ENCODE measurements at regions not wholly inside any gene's neighbourhood (a gene's known extent, or its start where the extent isn't known, plus 50 kb on each side); places are given as distances from the start of the nearest gene placed in this dataset.
"Not testable (repeated sequence)": the region's sequence is repeated elsewhere in the genome, so short reads cannot be mapped to it uniquely, and the experiment has no call there.

DNA sequence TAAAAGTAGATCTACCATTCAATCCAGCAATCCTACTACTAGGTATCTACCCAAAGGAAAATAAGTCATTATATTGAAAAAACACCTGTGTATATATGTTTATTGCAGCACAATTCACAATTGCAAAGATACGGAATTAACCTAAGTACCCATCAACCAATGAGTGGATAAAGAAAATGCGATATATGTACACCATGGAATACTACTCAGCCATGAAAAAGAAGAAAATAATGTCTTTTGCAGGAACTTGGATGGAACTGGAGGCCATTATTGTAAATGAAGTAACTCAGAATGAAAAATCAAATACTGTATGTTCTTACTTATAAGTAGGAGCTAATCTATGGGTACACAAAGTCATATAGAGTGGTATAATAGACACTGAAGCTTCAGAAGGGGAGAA is 63.4 kb upstream of the PITX1 start:
- H3K27me3 ChIP-seq (replicated peaks; ENCODE audit: insufficient read depth), result peaks cover 29% of the 10 kb centered on the region
- H4K20me1 ChIP-seq (ENCODE audit: insufficient read depth), result no peaks in the 10 kb centered on the region
- DNase-seq, result no peak
- no peaks in the 10 kb centered on the region for H3K79me2 ChIP-seq (ENCODE audit: insufficient read depth)
- no peaks in the 10 kb centered on the region for H3K36me3 ChIP-seq (ENCODE audit: low read depth)
- H3K9me2 ChIP-seq (ENCODE audit: insufficient read depth), result no peaks in the 10 kb centered on the region
- no peak overlapping the region for H2AFZ ChIP-seq
- H3K4me1 ChIP-seq (ENCODE audit: insufficient read depth), result no peaks in the 10 kb centered on the region
- in situ Hi-C loops (cut with MboI), result no loop called here
- H3K27ac ChIP-seq, result no peak overlapping the region
- H3F3A ChIP-seq (ENCODE audit: insufficient read depth), result no peaks in the 10 kb centered on the region
- 34 to 55% methylated on average over 2 of the region's 2 CpGs for WGBS, 2 experiments (ENCODE audit: low coverage in 1 of 2, low lambda C conversion rate in 2 of 2, missing lambda C conversion rate in 2 of 2)
- H3K4me3 ChIP-seq, result no peak overlapping the region
- no peaks in the 10 kb centered on the region for H3K9me3 ChIP-seq (ENCODE audit: low read depth)
- no peak overlapping the region for H3K9ac ChIP-seq
- H3K4me2 ChIP-seq (ENCODE audit: unreplicated experiment), result no peak overlapping the region
- TF ChIP-seq EZH2phosphoT487 (IDR thresholded peaks at IDR 0.05; ENCODE audit: insufficient read depth, low read depth), result no peak
- no peak for TF ChIP-seq EZH2 (IDR thresholded peaks at IDR 0.05; ENCODE audit: insufficient read depth, poor library complexity, severe bottlenecking)

DNA sequence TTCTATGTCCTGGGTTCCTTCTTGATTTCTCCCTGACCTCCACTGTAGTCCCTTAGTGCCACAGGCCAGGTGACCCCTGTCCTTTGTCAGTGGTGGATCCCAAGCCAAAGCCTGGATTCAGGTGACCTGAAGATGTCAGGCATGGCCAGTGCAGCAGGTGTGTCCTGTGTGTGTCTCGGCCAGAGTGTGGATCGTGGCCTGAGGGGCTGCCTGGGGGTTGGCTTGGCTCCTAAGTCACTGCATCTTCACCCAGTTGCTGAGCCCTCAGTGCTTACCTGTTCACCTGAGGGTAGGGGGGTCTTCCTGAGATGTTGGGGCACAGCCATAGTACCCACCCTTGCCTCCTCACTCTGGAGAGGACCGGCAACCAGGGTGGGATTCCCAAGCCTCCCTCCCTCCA is 61.8 kb upstream of the PITX1 start:
- Histone ChIP-seq H3K79me2 (ENCODE audit: insufficient read depth) (no peaks in the 10 kb centered on the region), H3K27me3 (replicated peaks; ENCODE audit: insufficient read depth) (peaks cover 24% of the 10 kb centered on the region), H3K4me1 (ENCODE audit: insufficient read depth) (no peaks in the 10 kb centered on the region), H2AFZ (no peak overlapping the region), H3K9me2 (ENCODE audit: insufficient read depth) (no peaks in the 10 kb centered on the region), H3K9me3 (ENCODE audit: low read depth) (no peaks in the 10 kb centered on the region), H3K9ac (no peak overlapping the region), H4K20me1 (ENCODE audit: insufficient read depth) (no peaks in the 10 kb centered on the region), H3F3A (ENCODE audit: insufficient read depth) (no peaks in the 10 kb centered on the region), H3K4me2 (ENCODE audit: unreplicated experiment) (no peak overlapping the region), H3K27ac (no peak overlapping the region), H3K4me3 (no peak overlapping the region), H3K36me3 (ENCODE audit: low read depth) (no peaks in the 10 kb centered on the region)
- DNase-seq, result no peak
- WGBS, 2 experiments (ENCODE audit: low coverage in 1 of 2, low lambda C conversion rate in 2 of 2, missing lambda C conversion rate in 2 of 2), result 26 to 35% methylated on average over 3 of the region's 3 CpGs
- in situ Hi-C loops (cut with MboI), result no loop called here
- TF ChIP-seq EZH2 (IDR thresholded peaks at IDR 0.05; ENCODE audit: insufficient read depth, poor library complexity, severe bottlenecking), result no peak

DNA sequence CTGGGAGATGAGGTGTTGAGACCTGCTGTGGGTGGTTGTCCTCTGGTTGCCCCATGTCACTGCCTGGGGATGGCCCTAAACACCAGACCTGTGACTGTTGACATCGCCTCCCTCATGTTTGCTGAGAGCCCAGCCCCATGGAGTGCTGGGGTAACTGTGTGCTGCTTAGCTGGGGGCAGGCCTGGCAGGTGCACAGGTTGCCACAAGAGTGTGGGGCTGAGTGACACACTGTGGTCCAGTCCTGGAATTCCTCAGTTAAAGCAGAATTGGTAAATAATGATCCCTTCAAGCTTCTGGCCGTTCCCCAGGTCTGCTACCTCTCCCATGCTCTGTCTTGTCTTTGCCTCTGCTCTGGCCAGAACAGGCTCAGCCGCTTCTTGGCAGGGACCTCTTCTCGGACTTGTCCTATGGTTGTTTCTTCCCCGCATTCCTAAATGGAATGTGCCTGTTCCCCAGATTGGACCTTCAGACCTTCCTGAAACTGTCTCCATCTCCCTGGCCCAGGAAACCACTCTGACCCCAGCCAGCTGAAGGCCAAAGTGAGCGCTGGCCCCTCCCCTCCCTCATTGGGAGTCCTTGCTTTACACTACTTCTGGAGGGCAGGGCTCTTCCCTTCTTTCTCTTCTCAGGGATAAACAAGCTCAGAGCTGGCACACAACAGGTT is 61.2 kb upstream of the PITX1 start:
- no peaks in the 10 kb centered on the region for H3K79me2 ChIP-seq (ENCODE audit: insufficient read depth)
- TF ChIP-seq EZH2 (IDR thresholded peaks at IDR 0.05; ENCODE audit: insufficient read depth, poor library complexity, severe bottlenecking) (no peak), EZH2phosphoT487 (IDR thresholded peaks at IDR 0.05; ENCODE audit: insufficient read depth, low read depth) (no peak)
- H3K9ac ChIP-seq, result no peak overlapping the region
- in situ Hi-C loops (cut with MboI), result no loop called here
- no peak overlapping the region for H3K4me2 ChIP-seq (ENCODE audit: unreplicated experiment)
- no peaks in the 10 kb centered on the region for H4K20me1 ChIP-seq (ENCODE audit: insufficient read depth)
- H2AFZ ChIP-seq, result no peak overlapping the region
- H3K27me3 ChIP-seq (replicated peaks; ENCODE audit: insufficient read depth), result peaks cover 24% of the 10 kb centered on the region
- no peak for DNase-seq
- H3K4me1 ChIP-seq (ENCODE audit: insufficient read depth), result no peaks in the 10 kb centered on the region
- no peaks in the 10 kb centered on the region for H3K9me2 ChIP-seq (ENCODE audit: insufficient read depth)
- WGBS, 2 experiments (ENCODE audit: low coverage in 1 of 2, low lambda C conversion rate in 2 of 2, missing lambda C conversion rate in 2 of 2), result 49 to 52% methylated on average over 6 of the region's 6 CpGs
- H3K4me3 ChIP-seq, result no peak overlapping the region
- no peak overlapping the region for H3K27ac ChIP-seq
- H3K36me3 ChIP-seq (ENCODE audit: low read depth), result no peaks in the 10 kb centered on the region
- no peaks in the 10 kb centered on the region for H3K9me3 ChIP-seq (ENCODE audit: low read depth)
- no peaks in the 10 kb centered on the region for H3F3A ChIP-seq (ENCODE audit: insufficient read depth)

DNA sequence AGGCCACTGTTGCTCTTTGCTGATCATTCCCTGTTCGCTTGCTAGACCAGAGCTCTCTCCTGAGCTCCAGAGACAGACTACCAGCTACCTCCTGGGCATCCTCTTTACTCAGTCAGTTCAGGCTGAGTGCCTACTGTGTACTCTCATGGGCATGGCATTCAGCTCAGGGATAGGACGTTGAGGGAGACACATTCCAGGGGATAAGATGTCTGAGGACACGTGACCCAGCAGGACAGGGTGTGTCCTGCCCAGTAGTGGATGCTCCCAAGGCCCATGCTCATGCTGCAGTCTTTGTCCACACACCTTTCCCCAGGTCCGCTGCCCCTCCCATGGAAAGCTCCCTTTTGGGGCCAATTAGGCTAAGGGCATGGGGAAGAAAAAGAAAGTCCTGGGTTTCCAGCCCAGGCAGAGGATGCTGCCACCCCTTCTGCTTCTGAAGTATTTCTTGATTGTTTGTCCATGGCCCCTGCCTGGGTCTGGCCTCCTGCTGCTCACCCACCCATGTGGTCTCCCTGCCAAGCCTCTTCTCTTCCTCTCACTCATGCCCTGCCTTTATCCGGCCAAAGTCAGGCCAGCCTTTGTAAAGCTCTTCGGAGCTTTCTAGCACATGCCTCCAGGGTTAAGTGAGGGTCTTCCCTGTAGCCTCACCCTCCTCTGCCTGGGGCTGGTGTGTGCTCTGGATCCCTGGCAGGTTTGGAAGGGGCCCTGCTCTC is 60.5 kb upstream of the PITX1 start:
- 59 to 72% methylated on average over 6 of the region's 6 CpGs for WGBS, 2 experiments (ENCODE audit: low coverage in 1 of 2, low lambda C conversion rate in 2 of 2, missing lambda C conversion rate in 2 of 2)

DNA sequence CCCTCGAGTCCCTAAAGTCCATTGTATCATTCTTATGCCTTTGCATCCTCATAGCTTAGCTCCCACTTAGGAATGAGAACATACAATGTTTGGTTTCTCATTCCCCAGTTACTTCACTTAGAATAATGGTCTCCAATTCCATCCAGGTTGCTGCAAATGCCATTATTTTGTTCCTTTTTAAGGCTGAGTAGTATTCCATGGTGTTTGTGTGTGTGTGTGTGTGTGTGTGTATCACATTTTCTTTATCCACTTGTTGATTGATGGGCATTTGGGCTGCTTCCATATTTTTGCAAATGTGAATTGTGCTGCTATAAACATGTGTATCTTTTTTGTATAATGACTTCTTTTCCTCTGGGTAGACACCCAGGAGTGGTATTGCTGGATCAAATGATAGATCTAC is 59.5 kb upstream of the PITX1 start:
- H3K9me2 ChIP-seq (ENCODE audit: insufficient read depth); H2AFZ ChIP-seq; H4K20me1 ChIP-seq (ENCODE audit: insufficient read depth); H3K36me3 ChIP-seq (ENCODE audit: low read depth); H3F3A ChIP-seq (ENCODE audit: insufficient read depth); H3K9me3 ChIP-seq (ENCODE audit: low read depth); H3K4me3 ChIP-seq; H3K4me1 ChIP-seq (ENCODE audit: insufficient read depth); in situ Hi-C loops (cut with MboI); H3K79me2 ChIP-seq (ENCODE audit: insufficient read depth); H3K27ac ChIP-seq; DNase-seq; H3K4me2 ChIP-seq (ENCODE audit: unreplicated experiment); H3K9ac ChIP-seq: not testable (repeated sequence)
- H3K27me3 ChIP-seq (replicated peaks; ENCODE audit: insufficient read depth), result peaks cover 26% of the 10 kb centered on the region
- WGBS, 2 experiments (ENCODE audit: low coverage in 1 of 2, low lambda C conversion rate in 2 of 2, missing lambda C conversion rate in 2 of 2), result 38 to 50% methylated on average over 1 of the region's 1 CpG

More for the DNA sequence above, 60.5 kb upstream of the PITX1 start:
- H3K9me2 ChIP-seq (ENCODE audit: insufficient read depth), result no peaks in the 10 kb centered on the region
- in situ Hi-C loops (cut with MboI), result no loop called here
- H3K9ac ChIP-seq, result no peak overlapping the region
- H3K36me3 ChIP-seq (ENCODE audit: low read depth), result no peaks in the 10 kb centered on the region
- TF ChIP-seq EZH2phosphoT487 (IDR thresholded peaks at IDR 0.05; ENCODE audit: insufficient read depth, low read depth) (no peak), EZH2 (IDR thresholded peaks at IDR 0.05; ENCODE audit: insufficient read depth, poor library complexity, severe bottlenecking) (no peak)
- no peaks in the 10 kb centered on the region for H3K9me3 ChIP-seq (ENCODE audit: low read depth)
- no peaks in the 10 kb centered on the region for H4K20me1 ChIP-seq (ENCODE audit: insufficient read depth)
- no peak overlapping the region for H3K27ac ChIP-seq
- H3K4me2 ChIP-seq (ENCODE audit: unreplicated experiment), result no peak overlapping the region
- peaks cover 22% of the 10 kb centered on the region for H3K27me3 ChIP-seq (replicated peaks; ENCODE audit: insufficient read depth)
- no peaks in the 10 kb centered on the region for H3K4me1 ChIP-seq (ENCODE audit: insufficient read depth)
- no peaks in the 10 kb centered on the region for H3F3A ChIP-seq (ENCODE audit: insufficient read depth)
- no peaks in the 10 kb centered on the region for H3K79me2 ChIP-seq (ENCODE audit: insufficient read depth)
- no peak overlapping the region for H2AFZ ChIP-seq
- no peak overlapping the region for H3K4me3 ChIP-seq
- no peak for DNase-seq
